ENCODE measurements at regions not wholly inside any gene's neighbourhood (a gene's known extent, or its start where the extent isn't known, plus 50 kb on each side); places are given as distances from the start of the nearest gene placed in this dataset.
"Not testable (repeated sequence)": the region's sequence is repeated elsewhere in the genome, so short reads cannot be mapped to it uniquely, and the experiment has no call there.

DNA sequence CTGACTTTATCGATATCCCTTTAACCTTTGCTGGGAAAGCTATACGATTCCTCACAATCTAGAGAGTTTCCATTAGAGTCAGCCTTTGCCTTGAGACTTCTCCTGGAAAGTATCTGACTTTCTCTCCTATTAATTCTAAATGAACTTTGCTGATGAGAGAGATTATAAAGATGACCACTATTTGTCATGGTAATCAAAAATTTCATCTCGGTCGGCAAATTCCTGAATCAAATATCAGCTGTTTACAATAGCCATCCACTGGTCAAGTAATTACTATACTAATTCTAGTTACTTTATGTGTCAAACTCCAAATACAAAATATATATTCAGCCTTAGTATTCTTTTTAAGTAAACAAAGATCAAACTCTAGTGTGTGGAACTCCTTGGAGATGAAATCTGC, 164.4 kb upstream of the ITGA1 start:
- no peak for DNase-seq (ENCODE audit: low spot score in 2 of 2)
- intact Hi-C loops (cut with DNase I; ENCODE audit: low total_unique reads) = no loop called here
- TF ChIP-seq, protein P1, sequence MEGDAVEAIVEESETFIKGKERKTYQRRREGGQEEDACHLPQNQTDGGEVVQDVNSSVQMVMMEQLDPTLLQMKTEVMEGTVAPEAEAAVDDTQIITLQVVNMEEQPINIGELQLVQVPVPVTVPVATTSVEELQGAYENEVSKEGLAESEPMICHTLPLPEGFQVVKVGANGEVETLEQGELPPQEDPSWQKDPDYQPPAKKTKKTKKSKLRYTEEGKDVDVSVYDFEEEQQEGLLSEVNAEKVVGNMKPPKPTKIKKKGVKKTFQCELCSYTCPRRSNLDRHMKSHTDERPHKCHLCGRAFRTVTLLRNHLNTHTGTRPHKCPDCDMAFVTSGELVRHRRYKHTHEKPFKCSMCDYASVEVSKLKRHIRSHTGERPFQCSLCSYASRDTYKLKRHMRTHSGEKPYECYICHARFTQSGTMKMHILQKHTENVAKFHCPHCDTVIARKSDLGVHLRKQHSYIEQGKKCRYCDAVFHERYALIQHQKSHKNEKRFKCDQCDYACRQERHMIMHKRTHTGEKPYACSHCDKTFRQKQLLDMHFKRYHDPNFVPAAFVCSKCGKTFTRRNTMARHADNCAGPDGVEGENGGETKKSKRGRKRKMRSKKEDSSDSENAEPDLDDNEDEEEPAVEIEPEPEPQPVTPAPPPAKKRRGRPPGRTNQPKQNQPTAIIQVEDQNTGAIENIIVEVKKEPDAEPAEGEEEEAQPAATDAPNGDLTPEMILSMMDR (IDR thresholded peaks at IDR 0.05) = no peak
- no peak for TF ChIP-seq POLR2A (IDR thresholded peaks at IDR 0.05)
- H3K4me3 ChIP-seq (ENCODE audit: low read depth, poor library complexity, severe bottlenecking) = no peak overlapping the region
- WGBS, 2 donors = 45 to 59% methylated on average over 4 of the region's 4 CpGs

DNA sequence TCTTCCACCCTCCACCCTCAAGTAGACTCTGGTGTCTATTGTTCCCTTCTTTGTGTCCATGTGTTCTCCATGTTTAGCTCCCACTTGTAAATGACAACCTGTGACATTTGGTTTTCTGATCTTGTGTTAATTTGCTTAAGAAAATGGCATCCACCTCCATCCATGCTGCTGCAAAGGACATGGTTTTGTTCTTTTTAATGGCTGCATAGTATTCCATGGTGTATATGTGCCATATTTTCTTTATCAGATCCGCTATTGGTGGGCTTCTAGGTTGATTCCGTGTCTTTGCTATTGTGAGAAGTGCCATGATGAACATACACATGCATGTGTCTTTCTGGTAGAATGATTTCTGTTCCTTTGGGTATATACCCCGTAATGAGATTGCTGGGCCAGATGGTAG, 163.4 kb upstream of the ITGA1 start:
- no peak for TF ChIP-seq POLR2A (IDR thresholded peaks at IDR 0.05)
- TF ChIP-seq, protein P1 (IDR thresholded peaks at IDR 0.05) = no peak
- no peak for DNase-seq (ENCODE audit: low spot score in 2 of 2)
- 87 to 91% methylated on average over 3 of the region's 3 CpGs for WGBS, 2 donors
- H3K4me3 ChIP-seq (ENCODE audit: low read depth, poor library complexity, severe bottlenecking) = no peak overlapping the region
- intact Hi-C loops (cut with DNase I; ENCODE audit: low total_unique reads) = no loop called here

DNA sequence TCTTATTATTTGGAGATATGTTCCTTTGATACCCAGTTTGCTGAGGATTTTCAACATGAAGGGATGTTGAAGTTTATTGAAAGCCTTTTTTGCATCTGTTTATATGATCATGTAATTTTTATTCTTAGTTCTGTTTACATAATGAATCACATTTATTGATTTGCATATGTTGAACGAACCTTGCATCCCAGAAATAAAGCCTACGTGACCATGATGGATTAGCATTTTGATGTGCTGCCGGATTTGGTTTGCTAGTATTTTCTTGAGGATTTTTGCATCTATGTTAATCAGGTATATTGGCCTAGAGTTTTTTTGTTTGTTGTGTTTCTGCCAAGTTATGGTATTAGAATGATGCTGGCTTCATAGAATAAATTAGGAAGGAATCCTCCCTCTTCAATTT, 161.4 kb upstream of the ITGA1 start:
- no peak overlapping the region for H3K4me3 ChIP-seq (ENCODE audit: low read depth, poor library complexity, severe bottlenecking)
- WGBS, 2 donors = 91 to 96% methylated on average over 3 of the region's 3 CpGs
- no peak for DNase-seq (ENCODE audit: low spot score in 2 of 2)
- TF ChIP-seq, protein P1 (IDR thresholded peaks at IDR 0.05) = no peak
- TF ChIP-seq POLR2A (IDR thresholded peaks at IDR 0.05) = no peak
- intact Hi-C loops (cut with DNase I; ENCODE audit: low total_unique reads) = no loop called here

GRCh38 chr5:52627740-52628139, 160.0 kb upstream of the ITGA1 start:
- intact Hi-C loops (cut with DNase I; ENCODE audit: low total_unique reads) = no loop called here
- TF ChIP-seq POLR2A (IDR thresholded peaks at IDR 0.05) = no peak
- TF ChIP-seq, protein P1 (IDR thresholded peaks at IDR 0.05) = no peak
- H3K4me3 ChIP-seq (ENCODE audit: low read depth, poor library complexity, severe bottlenecking) = no peak overlapping the region
- DNase-seq (ENCODE audit: low spot score in 2 of 2) = no peak
- 64 to 74% methylated on average over 1 of the region's 1 CpG for WGBS, 2 donors

GRCh38 chr5:52632281-52632680, 155.4 kb upstream of the ITGA1 start:
- no peak for DNase-seq (ENCODE audit: low spot score in 2 of 2)
- no peak for TF ChIP-seq POLR2A (IDR thresholded peaks at IDR 0.05)
- TF ChIP-seq, protein P1 (IDR thresholded peaks at IDR 0.05) = no peak
- H3K4me3 ChIP-seq (ENCODE audit: low read depth, poor library complexity, severe bottlenecking) = no peak overlapping the region
- 85 to 91% methylated on average over 1 of the region's 1 CpG for WGBS, 2 donors
- intact Hi-C loops (cut with DNase I; ENCODE audit: low total_unique reads) = no loop called here

GRCh38 chr5:52634171-52634570, 153.5 kb upstream of the ITGA1 start:
- WGBS, 2 donors = 90 to 95% methylated on average over 4 of the region's 4 CpGs
- intact Hi-C loops (cut with DNase I; ENCODE audit: low total_unique reads); DNase-seq (ENCODE audit: low spot score in 2 of 2); H3K4me3 ChIP-seq (ENCODE audit: low read depth, poor library complexity, severe bottlenecking): not testable (repeated sequence)
